HG02610 (cell line): ENCODE measurements at regions not wholly inside any gene's neighbourhood (a gene's known extent, or its start where the extent isn't known, plus 50 kb on each side); places are given as distances from the start of the nearest gene placed in this dataset.
"Not testable (repeated sequence)": the region's sequence is repeated elsewhere in the genome, so short reads cannot be mapped to it uniquely, and the experiment has no call there.

ENCODE experiments used
- ATAC-seq: cut with Tn5 transposase; IDR thresholded peaks from one replicate; pipeline ENCODE4 v1.9.1; 2021; ENCODE audit warnings: mild to moderate bottlenecking, moderate library complexity; ENCODE audit not compliant: unreplicated experiment

GRCh38 chr9:82880336-82881050, 182.4 kb downstream of the RASEF start:
- ATAC-seq, result no peak

- ATAC-seq, result no peak
Observed at GRCh38 chr9:82882138-82882537, 180.8 kb downstream of the RASEF start.

- no peak for ATAC-seq
Observed at GRCh38 chr9:82882748-82883147, 180.2 kb downstream of the RASEF start.

GRCh38 chr9:82883436-82883835, 179.5 kb downstream of the RASEF start:
- ATAC-seq, result no peak

- not testable (repeated sequence) for ATAC-seq
Observed at GRCh38 chr9:82883974-82884373, 179.0 kb downstream of the RASEF start.

- ATAC-seq, result no peak
Observed at GRCh38 chr9:82890401-82890800, 172.5 kb downstream of the RASEF start.

- ATAC-seq, result no peak
Observed at GRCh38 chr9:82890865-82891264, 172.1 kb downstream of the RASEF start.

- no peak for ATAC-seq
Observed at GRCh38 chr9:82891321-82891720, 171.6 kb downstream of the RASEF start.

- no peak for ATAC-seq
Observed at GRCh38 chr9:82893549-82893948, 169.4 kb downstream of the RASEF start.

- no peak for ATAC-seq
Observed at GRCh38 chr9:82894548-82894947, 168.4 kb downstream of the RASEF start.

- ATAC-seq, result no peak
Observed at GRCh38 chr9:82894961-82895821, 167.8 kb downstream of the RASEF start.

GRCh38 chr9:82895822-82896110, 167.2 kb downstream of the RASEF start:
- no peak for ATAC-seq

- ATAC-seq, result no peak
Observed at GRCh38 chr9:82903503-82903902, 159.4 kb downstream of the RASEF start.

- ATAC-seq, result no peak
Observed at GRCh38 chr9:82911996-82912395, 150.9 kb downstream of the RASEF start.

GRCh38 chr9:82912645-82913044, 150.3 kb downstream of the RASEF start:
- no peak for ATAC-seq

GRCh38 chr9:82916238-82916637, 146.7 kb downstream of the RASEF start:
- not testable (repeated sequence) for ATAC-seq

- ATAC-seq, result no peak
Observed at GRCh38 chr9:82920154-82920553, 142.8 kb downstream of the RASEF start.

GRCh38 chr9:82922686-82923085, 140.3 kb downstream of the RASEF start:
- no peak for ATAC-seq

GRCh38 chr9:82923092-82923911, 139.6 kb downstream of the RASEF start:
- ATAC-seq, result no peak

GRCh38 chr9:82923912-82924605, 138.9 kb downstream of the RASEF start:
- ATAC-seq, result no peak
